Heart left ventricle (tissue), 13 donors: ENCODE measurements at regions not wholly inside any gene's neighbourhood (a gene's known extent, or its start where the extent isn't known, plus 50 kb on each side); places are given as distances from the start of the nearest gene placed in this dataset.

Experiments
- POLR2A ChIP-seq, 2 donors: fragments of 450-650 bp; IDR thresholded peaks; one replicate each; pipeline ENCODE4 v1.6.1; 2017; ENCODE audit warnings: antibody characterized with exemption in 2 of 2, mild to moderate bottlenecking in 2 of 2, moderate library complexity in 2 of 2
- TF ChIP-seq, protein P1 (sequence below), 12 donors: fragments of 200-600 bp; sonication (generic) in 4 of 12; IDR thresholded peaks; one replicate each; pipeline versions ENCODE4 v1.5.0 to v1.8.0; 2018 to 2022; ENCODE audit warnings: antibody characterized with exemption in 12 of 12, mild to moderate bottlenecking in 5 of 12
- donor health status: ischemic (EF 13 %, LVEDD 7.1; RV severe dilation, severe dysfunction).
- donor health status: DM: no; HTN: yes; CAD: no.
- donor health status: DM: no; HTN: no; CAD: no.
- donor health status: ischemic (EF 25% LVEDD 6.9; RV normal size, moderate dysfunction).
- donor health status: ischemic (EF 25% LVEDD 5.7; RV mildly dilated, moderate dysfunction).
- donor health status: ischemic (EF 35%, LVEDD 5.7; RV mildly dilated, moderate dysfunction).
- donor health status: nonischemic (EF 11% LVEDD 7.7; RV severe dilation, severe dysfunction).
- donor health status: DM: yes; HTN: yes; CAD: no.
- donor health status: PGD.
- donor health status: ischemic (EF 29% LVEDD 5.4; RV normal size, mild dysfunction).
- donor health status: nonischemic (EF 23%, LVEDD 6.1; RV moderate dilation, normal function).

DNA sequence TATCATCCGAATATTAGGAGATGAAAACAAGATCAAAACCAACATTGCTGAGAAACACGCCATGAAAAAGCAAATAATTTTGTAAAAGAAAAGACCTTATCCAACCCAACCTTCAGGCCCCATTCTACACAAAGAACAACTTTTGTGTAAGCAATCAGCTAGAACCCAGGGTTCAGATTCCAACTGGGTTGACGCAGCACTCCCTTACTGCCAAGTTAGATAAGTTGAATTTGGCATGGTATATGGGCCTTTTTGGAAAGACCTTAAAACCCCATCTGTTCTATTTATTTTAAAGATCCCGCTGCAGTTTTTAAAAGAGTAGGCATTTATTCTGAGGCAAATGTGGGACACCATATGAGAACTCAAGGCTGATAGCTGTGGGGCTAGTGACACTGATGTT is 2033.8 kb upstream of the WWC1 start:
- no peak for TF ChIP-seq POLR2A (IDR thresholded peaks at IDR 0.05)
- TF ChIP-seq, protein P1, sequence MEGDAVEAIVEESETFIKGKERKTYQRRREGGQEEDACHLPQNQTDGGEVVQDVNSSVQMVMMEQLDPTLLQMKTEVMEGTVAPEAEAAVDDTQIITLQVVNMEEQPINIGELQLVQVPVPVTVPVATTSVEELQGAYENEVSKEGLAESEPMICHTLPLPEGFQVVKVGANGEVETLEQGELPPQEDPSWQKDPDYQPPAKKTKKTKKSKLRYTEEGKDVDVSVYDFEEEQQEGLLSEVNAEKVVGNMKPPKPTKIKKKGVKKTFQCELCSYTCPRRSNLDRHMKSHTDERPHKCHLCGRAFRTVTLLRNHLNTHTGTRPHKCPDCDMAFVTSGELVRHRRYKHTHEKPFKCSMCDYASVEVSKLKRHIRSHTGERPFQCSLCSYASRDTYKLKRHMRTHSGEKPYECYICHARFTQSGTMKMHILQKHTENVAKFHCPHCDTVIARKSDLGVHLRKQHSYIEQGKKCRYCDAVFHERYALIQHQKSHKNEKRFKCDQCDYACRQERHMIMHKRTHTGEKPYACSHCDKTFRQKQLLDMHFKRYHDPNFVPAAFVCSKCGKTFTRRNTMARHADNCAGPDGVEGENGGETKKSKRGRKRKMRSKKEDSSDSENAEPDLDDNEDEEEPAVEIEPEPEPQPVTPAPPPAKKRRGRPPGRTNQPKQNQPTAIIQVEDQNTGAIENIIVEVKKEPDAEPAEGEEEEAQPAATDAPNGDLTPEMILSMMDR (IDR thresholded peaks at IDR 0.05), result no peak
